ENCODE measurements at regions not wholly inside any gene's neighbourhood (a gene's known extent, or its start where the extent isn't known, plus 50 kb on each side); places are given as distances from the start of the nearest gene placed in this dataset.

- TF ChIP-seq RXRA (IDR thresholded peaks at IDR 0.05) (no peak), CTCF (IDR thresholded peaks at IDR 0.05; ENCODE audit: low read depth, low read length, missing input control) (no peak), HNF4G (IDR thresholded peaks at IDR 0.05) (no peak), YY1 (IDR thresholded peaks at IDR 0.05) (no peak), ZBTB33 (IDR thresholded peaks at IDR 0.05) (no peak), REST (IDR thresholded peaks at IDR 0.05) (no peak), RAD21 (IDR thresholded peaks at IDR 0.05) (no peak), NR2F2 (IDR thresholded peaks at IDR 0.05) (no peak), SP1 (IDR thresholded peaks at IDR 0.05) (no peak), GABPA (IDR thresholded peaks at IDR 0.05 in 1 of 2, conservative IDR thresholded peaks at IDR 0.05 in 1 of 2) (no peak), ATF3 (IDR thresholded peaks at IDR 0.05) (no peak), FOXA2 (IDR thresholded peaks at IDR 0.05) (no peak), EGR1 (IDR thresholded peaks at IDR 0.05; ENCODE audit: low read depth in 2 of 2) (no peak), MAX (IDR thresholded peaks at IDR 0.05) (no peak), HNF4A (conservative IDR thresholded peaks at IDR 0.05) (no peak), FOXA1 (IDR thresholded peaks at IDR 0.05) (no peak)
- no peak overlapping the region for H3K4me3 ChIP-seq (ENCODE audit: low read depth in 1 of 3, low read length in 3 of 3)
- no peaks in the 10 kb centered on the region for H3K27me3 ChIP-seq (ENCODE audit: control insufficient read depth in 4 of 4, insufficient read depth in 4 of 4, low read length in 3 of 4)
- no peak overlapping the region for H3K27ac ChIP-seq (ENCODE audit: low read depth in 1 of 2, low read length in 2 of 2)
- H3K36me3 ChIP-seq (ENCODE audit: control insufficient read depth in 4 of 4, insufficient read depth in 3 of 4, low read depth in 1 of 4, low read length in 3 of 4): no peaks in the 10 kb centered on the region
- peaks cover 3 to 12% (median 11%) of the 10 kb centered on the region in 4 donors for H3K4me1 ChIP-seq (ENCODE audit: control insufficient read depth in 4 of 4, insufficient read depth in 4 of 4, low read length in 3 of 4)
- 69% methylated on average over 2 of the region's 2 CpGs for WGBS
- H3K9me3 ChIP-seq (ENCODE audit: control insufficient read depth in 4 of 4, low read length in 3 of 4): peaks cover 0 to 4% (median 0%) of the 10 kb centered on the region in 4 donors
- DNase-seq (ENCODE audit: low spot score): no peak
- no peak overlapping the region for H3K9ac ChIP-seq (ENCODE audit: low read depth in 1 of 2, low read length in 2 of 2)
These were observed 122.6 kb downstream of the CD8B2 start for GRCh38 chr2:106609780-106610179.

Measured in liver (tissue), 8 donors.